ENCODE measurements at regions not wholly inside any gene's neighbourhood (a gene's known extent, or its start where the extent isn't known, plus 50 kb on each side); places are given as distances from the start of the nearest gene placed in this dataset.

GRCh38 chr4:79207281-79207680, 118.6 kb downstream of the NAA11 start:
- no peak for TF ChIP-seq CTCF (IDR thresholded peaks at IDR 0.05; ENCODE audit: low read depth, low read length)
- TF ChIP-seq POLR2A (IDR thresholded peaks at IDR 0.05; ENCODE audit: extremely low read depth, insufficient read length) = no peak
- no peak for TF ChIP-seq MYC (IDR thresholded peaks at IDR 0.05; ENCODE audit: low read depth, low read length)

All from NB4 (cell line).